Kidney tubule cell (primary cell): ENCODE measurements at regions not wholly inside any gene's neighbourhood (a gene's known extent, or its start where the extent isn't known, plus 50 kb on each side); places are given as distances from the start of the nearest gene placed in this dataset.
A peak's percentile ranks its signal among the peaks of the same experiment; 100 is the strongest.

Experiments used
- DNase-seq: peaks from one replicate; pipeline ENCODE4 v3.0.0-alpha.2; 2018; ENCODE audit warnings: low spot score

GRCh38 chr11:37519781-37520180 lies 921.7 kb upstream of the RAG2 start:
- DNase-seq: no peak

- peak; percentile 79 for DNase-seq
Observed at GRCh38 chr11:37512156-37512780, 914.2 kb upstream of the RAG2 start.

- DNase-seq: peak; percentile 89
Observed at GRCh38 chr11:37511425-37511933, 913.4 kb upstream of the RAG2 start.

GRCh38 chr11:37509506-37509905 lies 911.5 kb upstream of the RAG2 start:
- peak; percentile 39 for DNase-seq

GRCh38 chr11:37506531-37506930 lies 908.5 kb upstream of the RAG2 start:
- DNase-seq: peak; percentile 26

GRCh38 chr11:37505406-37505805 lies 907.4 kb upstream of the RAG2 start:
- peak; percentile 77 for DNase-seq

- peak; percentile 99 for DNase-seq
Observed at GRCh38 chr11:37504921-37505320, 906.9 kb upstream of the RAG2 start.

GRCh38 chr11:37504060-37504611 lies 906.1 kb upstream of the RAG2 start:
- peak; percentile 99 for DNase-seq

GRCh38 chr11:37503411-37504059 lies 905.5 kb upstream of the RAG2 start:
- peak; percentile 61 for DNase-seq

- peak; percentile 29 for DNase-seq
Observed at GRCh38 chr11:37502202-37502601, 904.2 kb upstream of the RAG2 start.

GRCh38 chr11:37500425-37500824 lies 902.4 kb upstream of the RAG2 start:
- DNase-seq: peak; percentile 89

GRCh38 chr11:37497326-37497725 lies 899.3 kb upstream of the RAG2 start:
- DNase-seq: no peak

GRCh38 chr11:37496201-37496600 lies 898.2 kb upstream of the RAG2 start:
- DNase-seq: peak; percentile 23

- peak; percentile 43 for DNase-seq
Observed at GRCh38 chr11:37484298-37484697, 886.3 kb upstream of the RAG2 start.

GRCh38 chr11:37483761-37484160 lies 885.7 kb upstream of the RAG2 start:
- no peak for DNase-seq

- no peak for DNase-seq
Observed at GRCh38 chr11:37474889-37475288, 876.9 kb upstream of the RAG2 start.

- DNase-seq: no peak
Observed at GRCh38 chr11:37468344-37468743, 870.3 kb upstream of the RAG2 start.

GRCh38 chr11:37465221-37465620 lies 867.2 kb upstream of the RAG2 start:
- DNase-seq: no peak

GRCh38 chr11:37459456-37459855 lies 861.4 kb upstream of the RAG2 start:
- DNase-seq: peak; percentile 39

- DNase-seq: no peak
Observed at GRCh38 chr11:37456746-37457145, 858.7 kb upstream of the RAG2 start.

- peak; percentile 80 for DNase-seq
Observed at GRCh38 chr11:37451903-37452302, 853.9 kb upstream of the RAG2 start.

GRCh38 chr11:37450613-37451012 lies 852.6 kb upstream of the RAG2 start:
- peak; percentile 48 for DNase-seq

- DNase-seq: peak; percentile 78
Observed at GRCh38 chr11:37449146-37449545, 851.1 kb upstream of the RAG2 start.
